A204.1 (cell line): ENCODE measurements at regions not wholly inside any gene's neighbourhood (a gene's known extent, or its start where the extent isn't known, plus 50 kb on each side); places are given as distances from the start of the nearest gene placed in this dataset.
"Not testable (repeated sequence)": the region's sequence is repeated elsewhere in the genome, so short reads cannot be mapped to it uniquely, and the experiment has no call there.

Experiments
- FAIRE-seq: peaks from 2 replicates; lab custom pipeline; 2012; peaks lifted over from hg19 to GRCh38; lab: Jason Lieb, UNC

DNA sequence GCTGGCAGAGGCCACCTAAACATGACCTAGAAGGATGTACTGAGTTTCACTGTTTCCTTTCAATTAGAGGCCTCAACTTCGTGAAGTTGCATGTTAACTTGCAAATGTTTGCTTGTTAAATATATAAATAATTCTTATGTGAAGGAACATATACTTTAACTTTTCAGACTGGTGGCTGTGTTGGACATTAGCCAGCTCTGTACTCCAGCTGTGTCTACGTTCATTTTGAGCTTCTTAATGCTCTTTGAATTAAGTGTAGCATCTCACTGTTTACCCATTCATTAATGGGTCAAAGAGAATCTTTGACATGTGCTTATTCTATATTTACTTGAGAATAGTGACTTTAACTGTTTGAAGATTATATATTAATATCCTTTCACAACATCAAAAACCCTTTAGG, 823.2 kb upstream of the ID2 start:
- FAIRE-seq, result no peak

DNA sequence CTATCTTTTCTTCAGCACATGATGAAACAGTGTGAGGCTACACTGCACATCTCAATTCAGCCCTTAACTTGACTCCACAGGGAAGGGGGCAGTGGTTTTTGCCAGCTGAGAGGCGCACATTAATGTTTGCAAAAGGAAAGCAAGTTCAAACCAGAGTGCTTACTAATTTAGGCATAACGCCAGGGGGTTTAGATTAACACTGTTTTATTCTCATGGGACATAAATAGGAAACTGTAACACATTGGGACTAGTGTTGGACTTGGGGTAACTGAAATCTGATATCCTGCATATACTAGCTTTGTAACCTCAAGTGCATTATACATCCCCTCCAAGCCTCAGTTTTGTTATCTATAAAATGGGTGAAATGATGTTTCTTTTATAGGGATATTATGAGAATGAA, 821.2 kb upstream of the ID2 start:
- no peak for FAIRE-seq

DNA sequence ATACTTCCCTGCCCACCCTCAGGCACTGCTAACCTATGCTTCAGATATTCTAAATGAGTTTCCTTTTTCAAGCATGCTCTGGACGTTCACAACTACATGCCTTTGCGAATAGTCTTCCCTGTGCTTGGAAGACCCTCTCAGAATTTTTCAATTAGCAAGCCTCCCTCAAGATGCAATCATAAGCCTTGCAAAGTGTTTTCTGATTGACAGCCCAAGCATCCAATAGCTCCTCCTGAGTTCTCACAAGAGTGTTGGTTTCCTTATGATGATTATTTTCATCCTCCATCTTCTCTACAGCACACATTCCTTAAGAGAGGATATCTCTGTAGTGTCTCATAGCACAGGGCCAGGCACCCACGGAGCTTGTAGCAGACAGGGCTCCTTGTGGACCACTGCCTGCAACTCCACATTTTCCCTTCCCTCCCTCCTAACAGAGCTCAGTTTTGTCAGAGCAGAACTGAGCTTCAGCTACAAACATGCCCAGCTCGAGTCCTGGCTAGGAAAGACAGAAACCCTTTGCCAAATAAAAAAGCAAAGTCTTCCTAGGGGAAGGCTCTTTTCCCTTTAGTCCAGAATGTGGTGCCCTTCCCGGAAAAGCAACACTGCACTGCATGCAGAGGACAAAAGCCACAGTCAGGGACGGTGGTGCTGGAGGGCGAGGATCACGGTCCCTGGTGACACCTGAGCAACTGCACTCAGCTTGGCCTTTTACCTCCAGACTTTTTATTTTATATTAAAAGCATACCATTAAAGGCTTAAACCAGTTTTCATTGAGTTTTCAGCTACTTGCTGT, 819.8 kb upstream of the ID2 start:
- no peak for FAIRE-seq

DNA sequence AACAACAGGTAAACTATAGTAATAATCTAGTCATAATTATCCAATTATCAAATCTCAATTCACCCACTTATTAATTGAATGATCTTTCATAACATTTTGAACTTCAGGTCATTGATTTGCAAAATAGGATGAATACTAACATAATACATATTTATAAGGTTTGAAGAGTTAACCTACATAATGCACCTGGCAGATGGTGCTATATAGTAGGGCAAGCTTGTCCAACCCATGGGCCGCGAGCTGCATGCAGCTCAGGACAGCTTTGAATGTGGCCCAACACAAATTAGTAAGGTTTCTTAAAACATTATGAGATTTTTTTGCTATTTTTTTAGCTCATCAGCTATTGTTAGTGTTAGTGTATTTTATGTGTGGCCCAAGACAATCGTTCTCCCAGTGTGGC, 815.8 kb upstream of the ID2 start:
- FAIRE-seq, result no peak

DNA sequence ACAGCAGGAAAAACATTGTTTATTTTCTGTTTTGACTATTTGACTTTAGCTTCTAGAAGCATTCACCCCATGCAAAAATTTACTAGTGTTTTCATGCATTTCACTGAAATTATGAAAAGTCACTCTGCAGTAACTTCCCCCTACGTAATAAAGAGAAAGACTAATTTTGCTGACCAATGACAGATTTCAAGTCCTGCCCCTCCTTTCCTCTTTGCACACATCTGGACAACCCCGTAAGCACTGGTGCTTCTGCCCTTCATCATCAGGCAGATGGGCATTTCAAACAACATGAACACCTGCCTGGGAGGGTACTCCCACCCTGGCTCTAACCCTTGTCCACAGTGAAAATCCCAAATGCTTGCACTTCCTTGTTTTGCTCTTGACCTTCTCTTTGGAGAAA, 815.0 kb upstream of the ID2 start:
- no peak for FAIRE-seq

DNA sequence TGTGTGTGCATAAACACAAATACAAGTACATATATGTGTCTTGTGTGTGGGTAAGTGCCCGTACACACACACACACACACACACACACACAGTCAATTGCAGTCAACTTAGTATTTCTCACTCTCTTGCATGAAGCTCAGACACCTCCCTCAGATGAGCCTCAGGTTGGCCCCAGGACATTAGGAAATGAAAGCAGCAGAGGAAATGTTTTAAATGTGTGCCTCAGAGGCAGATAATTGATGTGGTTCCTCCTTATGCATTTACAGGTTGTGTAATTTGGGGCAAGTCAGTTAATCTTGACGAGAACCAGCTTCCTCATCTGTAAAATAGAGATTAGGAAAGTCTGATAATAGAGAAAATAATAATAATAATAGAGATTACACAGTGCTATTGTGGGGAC, 814.0 kb upstream of the ID2 start:
- no peak for FAIRE-seq

DNA sequence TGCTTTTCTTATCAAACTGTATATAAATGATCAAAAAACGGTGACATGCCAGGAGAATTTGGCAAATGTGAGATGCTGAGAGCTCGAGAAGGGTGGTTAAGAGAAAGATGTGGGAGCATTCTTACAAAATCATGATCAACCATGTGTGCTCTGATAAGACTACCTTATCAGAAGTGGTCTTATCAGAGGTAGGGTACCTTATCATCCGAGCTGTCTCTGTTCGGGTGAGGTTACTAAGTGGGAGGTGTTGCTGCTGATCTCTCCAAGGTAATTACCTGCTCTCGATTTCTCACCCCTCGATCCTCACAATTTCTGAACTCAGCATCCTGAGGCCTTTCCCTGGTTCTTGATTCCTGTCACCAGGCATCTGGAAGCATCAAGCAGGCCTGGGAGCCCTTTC, 813.0 kb upstream of the ID2 start:
- no peak for FAIRE-seq

DNA sequence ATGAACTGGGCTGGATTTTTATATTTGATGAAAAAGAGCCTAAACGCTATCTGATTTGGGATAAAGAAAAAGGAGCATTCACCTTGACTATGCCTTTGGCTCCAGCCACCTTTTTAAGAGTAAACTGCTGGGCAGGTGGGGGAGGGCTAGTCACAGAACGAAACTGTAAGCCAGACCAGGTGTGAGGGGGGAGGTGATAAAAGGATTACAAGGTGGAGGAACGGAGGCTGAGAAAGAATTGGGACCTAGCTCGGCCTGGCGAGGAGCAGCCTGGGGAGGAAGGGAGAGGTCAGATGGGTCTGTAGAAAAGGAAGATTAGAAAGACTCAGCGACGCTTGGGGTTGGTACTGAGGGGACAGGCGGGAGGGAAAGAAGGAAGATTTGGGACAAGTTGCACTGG, 805.4 kb upstream of the ID2 start:
- not testable (repeated sequence) for FAIRE-seq

DNA sequence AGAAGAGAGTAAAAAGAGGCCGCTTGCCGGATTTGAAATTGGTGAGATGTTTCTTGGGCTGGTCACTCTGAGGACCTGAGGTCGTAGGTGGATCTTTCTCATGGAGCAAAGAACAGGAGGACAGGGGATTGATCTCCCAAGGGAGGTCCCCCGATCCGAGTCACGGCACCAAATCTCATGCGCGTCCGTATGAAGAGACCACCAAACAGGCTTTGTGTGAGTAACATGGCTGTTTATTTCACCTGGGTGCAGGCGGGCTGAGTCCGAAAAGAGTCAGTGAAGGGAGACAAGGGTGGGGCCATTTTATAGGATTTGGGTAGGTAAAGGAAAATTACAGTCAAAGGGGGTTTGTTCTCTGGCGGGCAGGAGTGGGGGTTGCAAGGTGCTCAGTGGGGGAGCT, 803.6 kb upstream of the ID2 start:
- FAIRE-seq, result not testable (repeated sequence)

DNA sequence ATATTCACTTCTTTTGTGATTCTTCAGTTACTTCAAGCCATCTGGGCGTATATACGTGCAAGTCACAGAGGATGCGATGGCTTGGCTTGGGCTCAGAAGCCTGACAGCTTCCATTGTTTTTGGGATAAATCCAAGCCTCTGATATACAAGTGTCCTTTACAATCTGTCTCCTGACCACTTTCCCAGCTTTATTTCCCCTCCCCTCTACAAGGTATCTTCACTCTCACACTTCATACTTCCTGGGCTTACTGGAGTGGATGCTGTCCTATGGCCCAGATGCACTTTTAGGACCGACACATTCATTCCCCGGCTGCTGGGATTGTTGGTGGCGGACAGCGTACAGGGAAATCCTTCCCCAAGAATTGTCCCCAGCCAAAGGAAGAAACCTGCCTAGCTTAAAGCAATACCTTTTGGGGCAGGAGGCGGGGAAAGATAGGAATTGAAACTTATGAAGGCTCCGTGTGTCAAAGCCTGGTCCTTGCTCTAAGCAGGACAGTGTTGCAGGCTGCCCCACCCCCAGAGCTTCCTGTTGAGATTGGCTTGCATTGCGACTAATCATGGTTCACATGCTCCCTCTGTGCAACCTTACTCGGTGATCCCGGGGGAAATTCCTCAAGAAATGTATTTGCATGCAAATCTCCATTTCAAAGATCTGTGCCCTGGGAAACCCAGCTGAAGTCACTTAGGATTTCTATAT, 802.9 kb upstream of the ID2 start:
- no peak for FAIRE-seq

DNA sequence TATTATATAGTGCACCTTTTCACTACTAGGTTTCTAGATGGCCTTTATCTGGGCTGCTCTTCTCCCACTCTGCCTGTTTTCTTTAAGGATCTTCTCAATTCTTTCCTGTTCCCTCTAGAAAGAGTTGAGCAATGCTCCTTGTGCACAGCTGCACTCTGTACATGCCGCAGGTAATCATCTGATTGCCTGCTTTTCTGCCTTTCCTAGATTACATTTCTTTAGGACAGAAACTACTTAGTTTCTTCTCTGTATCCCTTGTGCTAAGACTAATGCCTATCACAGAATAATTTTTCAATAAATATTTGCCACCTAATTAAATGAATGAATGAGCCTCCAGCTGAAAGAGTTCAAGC, 802.4 kb upstream of the ID2 start:
- FAIRE-seq, result no peak

DNA sequence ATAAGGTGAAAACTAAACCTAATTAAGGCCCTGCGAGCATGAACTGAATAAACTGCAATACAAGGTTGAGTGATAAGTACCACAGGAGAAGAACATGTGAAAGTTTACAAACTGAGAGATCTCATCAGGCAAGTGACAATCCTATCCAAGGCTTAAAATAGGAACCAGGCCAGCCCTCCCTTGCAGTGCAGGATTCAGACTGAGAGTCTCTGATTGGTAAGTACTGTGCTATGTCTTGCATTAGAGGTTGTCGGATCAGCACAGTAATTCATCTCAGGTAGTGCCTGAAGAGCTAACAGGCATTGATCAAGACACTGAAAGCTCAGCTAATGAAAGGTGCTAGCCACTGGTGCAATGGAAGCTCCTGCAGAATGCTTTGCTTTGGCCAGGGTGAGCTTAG, 801.7 kb upstream of the ID2 start:
- no peak for FAIRE-seq

DNA sequence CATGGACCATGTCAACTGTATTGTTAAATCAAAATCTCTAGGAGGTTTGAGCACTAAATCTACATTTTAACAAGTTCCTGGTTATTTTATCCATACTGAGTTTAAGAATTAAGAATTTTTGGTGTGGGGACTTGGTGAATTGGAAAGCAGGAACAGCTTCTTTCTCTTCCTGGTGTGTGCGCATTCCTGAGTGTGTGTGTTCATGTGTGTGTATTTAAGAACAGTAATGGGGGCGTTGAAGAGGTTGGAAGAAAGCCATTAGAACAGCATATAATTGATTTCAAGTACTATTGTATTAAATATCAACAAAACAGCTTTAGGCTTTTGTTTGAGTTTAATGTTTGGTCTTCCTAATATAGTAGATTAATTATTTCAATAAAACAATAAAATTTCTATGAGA, 801.3 kb upstream of the ID2 start:
- FAIRE-seq, result no peak

DNA sequence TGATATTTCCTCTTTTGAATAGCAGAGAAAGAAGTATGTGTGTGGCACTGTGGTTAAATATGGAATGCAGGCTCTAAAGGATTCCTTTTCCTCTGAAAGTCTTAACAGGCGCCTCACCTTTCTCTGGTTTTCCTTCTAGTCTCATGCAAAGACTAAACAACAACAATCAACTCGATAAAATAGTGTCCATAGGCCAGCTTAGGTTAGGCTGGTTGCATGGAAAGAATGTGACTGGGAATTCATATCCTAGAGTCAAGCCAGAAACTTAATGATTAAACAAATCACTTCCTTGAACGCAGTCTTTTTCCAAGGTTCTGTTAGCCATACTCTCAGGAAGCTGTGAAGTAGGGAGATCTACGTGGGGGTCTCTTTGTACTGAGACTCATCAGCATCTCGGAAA, 800.8 kb upstream of the ID2 start:
- FAIRE-seq, result no peak

DNA sequence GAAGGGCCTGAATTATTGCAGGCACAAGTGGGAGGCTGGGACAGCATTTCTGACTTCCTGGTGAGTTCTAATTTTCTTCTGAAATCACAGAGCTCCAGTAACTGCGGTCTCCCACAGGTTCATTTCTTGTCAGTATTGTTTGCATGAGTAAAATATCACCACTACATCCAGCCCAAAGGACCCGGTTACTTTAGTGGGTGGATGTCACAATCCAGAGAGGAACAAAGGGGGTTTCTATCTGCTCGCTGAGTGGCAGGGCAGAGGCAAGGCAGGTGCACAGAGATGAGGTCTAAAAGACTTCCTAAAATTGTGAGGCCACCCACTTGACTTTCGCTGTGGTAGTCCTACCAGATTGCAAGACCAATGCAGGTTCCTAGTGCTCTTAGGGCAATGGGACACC, 800.4 kb upstream of the ID2 start:
- no peak for FAIRE-seq

DNA sequence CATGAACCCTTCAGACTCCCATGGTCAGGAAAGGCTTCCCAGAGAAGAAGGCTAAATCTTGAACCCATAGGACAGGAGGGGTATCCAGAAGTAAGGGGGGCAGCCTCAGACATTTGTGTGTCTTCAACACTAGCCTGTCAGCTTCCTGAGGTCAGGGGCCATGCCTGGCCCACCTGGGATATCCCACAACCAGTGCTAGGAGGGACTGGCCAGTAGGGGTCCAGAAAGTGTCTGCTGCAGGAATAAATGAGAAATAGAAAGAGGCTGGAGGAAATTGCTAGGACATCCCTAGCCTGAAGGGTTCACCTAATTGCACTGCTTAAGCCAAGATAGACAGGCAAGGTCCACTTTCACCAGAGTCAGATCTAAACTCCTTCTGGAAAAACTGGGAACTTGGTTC, 799.6 kb upstream of the ID2 start:
- FAIRE-seq, result no peak

DNA sequence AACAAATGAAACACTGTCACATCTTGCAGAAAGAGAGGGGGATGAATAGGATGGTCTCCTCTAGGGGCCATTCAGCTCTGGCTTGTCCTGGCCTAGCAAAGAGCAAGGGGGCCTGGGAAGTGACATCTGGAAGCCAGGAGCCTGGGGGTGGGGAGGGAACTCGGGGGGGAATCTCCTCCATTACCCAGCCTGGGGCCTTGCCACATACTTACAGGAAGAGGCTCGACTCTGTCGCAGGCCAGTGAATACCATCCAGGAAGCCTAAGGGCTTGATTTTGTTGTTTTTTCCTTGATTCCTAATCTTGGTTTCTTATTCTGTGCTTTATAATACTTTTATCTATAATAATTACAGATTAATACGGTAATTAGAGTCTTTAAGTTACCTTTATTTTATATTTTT, 797.5 kb upstream of the ID2 start:
- FAIRE-seq, result no peak

DNA sequence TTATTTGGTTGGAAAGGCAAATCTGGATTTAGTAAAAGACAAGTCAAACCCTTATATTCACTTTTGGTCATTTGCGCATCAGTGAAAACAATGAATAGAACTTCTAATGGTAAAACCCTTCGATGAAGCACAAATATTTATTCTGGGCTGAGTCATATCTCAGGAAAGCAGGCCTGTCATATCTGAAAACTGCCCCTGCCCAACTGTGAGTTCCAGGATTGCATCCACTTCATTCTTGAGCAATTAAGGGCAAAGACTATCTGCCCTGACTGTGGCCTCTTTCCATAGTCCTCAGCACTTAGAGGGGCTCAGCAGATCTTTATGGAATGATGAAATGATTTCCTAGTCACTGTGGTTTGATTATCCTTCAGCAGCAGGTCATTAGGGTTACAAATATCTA, 795.2 kb upstream of the ID2 start:
- FAIRE-seq, result no peak

DNA sequence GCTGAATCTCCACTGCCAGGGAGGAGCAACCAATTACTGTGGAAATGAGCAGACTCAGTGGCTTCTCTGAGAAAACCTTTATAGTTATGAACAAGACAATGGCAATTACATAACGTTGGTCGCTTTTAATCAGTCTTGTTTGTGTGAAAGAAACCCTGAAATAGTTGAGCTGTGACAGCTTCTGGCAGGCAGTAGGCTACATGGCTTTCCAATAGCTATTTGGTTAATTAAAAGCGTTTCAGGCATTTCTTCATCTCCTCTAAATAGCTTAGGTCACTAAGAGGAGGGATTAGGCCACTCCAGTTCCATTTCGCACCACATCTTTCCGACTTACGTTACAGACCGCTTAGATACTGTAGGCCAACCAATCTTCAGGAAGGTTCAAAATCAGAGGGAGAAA, 794.4 kb upstream of the ID2 start:
- no peak for FAIRE-seq

DNA sequence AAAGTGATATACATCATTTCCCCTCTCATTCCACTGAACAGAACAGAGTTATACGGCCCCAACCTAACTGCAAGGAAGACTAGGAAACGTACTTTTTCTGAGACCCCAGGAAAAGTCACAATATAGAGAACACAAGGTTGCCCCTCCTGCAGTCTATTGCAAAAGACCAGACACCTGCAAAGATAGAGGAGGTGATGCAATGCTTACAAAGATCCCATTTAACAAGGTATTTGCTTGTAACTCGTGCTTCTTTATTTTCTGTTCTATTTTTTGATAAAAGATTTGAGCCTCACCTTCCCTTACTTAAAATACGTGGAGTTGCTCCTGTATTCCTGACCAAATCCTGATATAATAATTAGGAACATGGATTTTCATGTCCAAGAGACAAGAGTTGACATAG, 793.0 kb upstream of the ID2 start:
- FAIRE-seq, result no peak

DNA sequence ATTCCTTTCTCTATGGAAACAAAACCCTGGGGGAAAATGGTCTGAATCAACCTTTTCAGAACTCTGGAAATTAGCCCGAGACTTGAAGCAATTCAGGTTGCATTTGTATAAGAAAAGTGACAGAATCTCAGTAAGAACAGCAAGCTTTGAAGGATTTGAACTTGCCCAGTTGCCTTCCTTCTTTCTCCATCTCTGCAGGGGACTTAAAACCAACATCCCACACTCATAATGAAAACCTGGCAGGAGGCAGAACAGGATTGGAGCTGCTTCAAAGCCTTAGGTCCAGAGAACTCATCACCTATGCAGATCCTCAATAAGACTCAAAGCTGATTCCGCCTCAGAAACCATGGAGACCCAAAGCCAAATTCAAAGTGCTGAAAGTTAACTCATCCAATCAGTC, 790.5 kb upstream of the ID2 start:
- no peak for FAIRE-seq

DNA sequence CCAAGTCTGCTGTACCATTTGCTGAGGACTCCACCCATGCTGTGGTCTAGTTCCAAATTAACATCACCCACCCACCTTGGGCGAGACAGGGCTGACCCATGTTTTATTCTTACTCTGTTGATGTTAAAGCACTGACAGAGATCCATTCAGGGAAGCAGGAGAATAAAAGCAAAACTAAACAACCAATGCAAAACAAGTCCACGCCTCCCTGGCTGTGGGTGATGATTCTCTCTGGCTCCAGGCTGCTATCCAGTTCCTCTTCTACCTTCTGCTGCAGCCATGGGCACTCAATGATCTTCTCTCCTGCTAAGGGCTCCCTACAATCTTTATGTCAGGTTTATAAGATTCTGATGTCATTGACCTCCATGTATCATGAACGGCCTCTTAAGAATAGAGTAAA, 786.6 kb upstream of the ID2 start:
- FAIRE-seq, result no peak

DNA sequence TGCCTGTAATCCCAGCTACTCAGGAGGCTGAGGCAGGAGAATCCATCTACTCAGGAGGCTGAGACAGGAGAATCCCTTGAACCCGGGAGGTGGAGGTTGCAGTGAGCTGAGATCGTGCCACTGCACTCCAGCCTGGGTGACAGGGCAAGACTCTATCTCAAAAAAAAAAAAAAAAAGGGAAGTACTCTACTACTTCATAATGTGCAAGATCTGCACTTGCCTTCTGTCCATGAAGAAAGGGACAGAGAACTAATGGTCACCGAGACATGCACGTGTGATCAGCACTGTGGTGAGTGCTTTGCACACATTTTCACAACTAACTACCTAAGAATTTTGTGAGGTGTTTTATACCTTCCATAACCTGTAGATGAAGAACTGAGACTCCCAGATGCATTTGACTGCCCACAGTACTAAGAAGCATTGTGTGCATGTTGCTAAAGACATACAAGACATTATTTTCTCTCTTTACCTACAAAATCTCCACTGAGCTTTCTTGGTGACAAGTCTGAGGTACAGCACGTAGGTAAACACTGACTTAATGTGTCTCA, 784.8 kb upstream of the ID2 start:
- no peak for FAIRE-seq

DNA sequence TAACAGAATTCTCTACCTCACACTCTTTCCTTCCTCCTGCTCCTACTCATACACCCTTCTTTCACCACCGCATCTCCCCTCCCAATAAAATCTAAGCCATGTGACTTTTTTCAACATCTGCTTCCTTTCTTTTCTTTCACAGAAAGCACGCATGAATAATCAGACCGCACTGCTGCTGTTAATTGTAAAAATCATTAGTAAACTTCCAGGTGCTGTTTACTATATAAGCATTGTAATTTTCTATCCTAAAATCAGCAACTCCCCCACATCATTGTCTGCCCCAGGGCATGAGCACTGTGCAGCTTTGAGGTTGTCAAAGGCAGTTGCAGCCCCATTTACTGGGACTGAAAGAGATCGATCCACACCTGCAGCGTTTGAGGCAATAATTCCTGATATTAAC, 782.6 kb upstream of the ID2 start:
- no peak for FAIRE-seq
